GM19240 (cell line): ENCODE measurements at regions not wholly inside any gene's neighbourhood (a gene's known extent, or its start where the extent isn't known, plus 50 kb on each side); places are given as distances from the start of the nearest gene placed in this dataset.

ENCODE experiments used
- DNase-seq: peaks from one replicate; pipeline ENCODE4 v3.0.0; 2011; ENCODE audit warnings: low spot score; ENCODE audit not compliant: insufficient read length

DNA sequence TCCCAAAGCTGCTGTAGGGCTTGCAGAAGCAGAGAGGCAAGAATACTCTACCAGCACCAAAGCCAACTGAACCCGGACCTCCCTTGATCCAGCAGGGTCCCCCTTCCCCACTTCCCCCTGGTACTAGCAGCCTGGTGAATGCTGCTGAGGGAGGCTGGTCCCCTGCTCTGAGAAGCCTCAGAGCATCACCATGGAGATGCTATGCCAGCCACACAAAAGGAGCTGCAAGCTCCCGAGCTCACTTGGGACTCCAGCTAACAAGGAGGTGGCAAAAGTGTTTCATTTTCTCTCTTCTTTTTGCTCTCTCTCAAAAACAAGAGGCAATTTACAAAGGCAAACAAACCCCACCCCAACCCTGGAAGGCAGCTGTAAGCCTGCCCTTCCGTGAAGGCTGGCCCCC is 509.8 kb downstream of the BUD13 start:
- no peak for DNase-seq

DNA sequence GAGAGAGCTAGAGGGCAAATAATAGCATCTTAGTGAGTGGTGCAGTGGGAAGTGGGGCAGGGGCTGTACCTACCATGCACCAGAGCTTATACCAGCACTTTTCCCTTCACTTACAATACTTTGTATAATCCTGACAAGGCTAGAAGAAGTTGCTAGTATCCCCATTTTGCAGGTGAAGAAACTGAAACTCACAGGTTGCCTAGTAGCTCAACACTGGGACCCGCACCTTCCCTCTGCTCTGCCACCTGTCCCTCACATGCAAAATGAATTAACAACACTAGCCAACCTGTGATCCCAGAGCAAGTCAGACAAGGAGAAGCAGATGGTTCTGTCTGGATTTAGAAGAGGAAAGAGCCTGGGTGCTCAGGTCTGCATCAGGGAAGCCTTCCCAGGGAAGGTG is 510.4 kb downstream of the BUD13 start:
- DNase-seq: no peak

DNA sequence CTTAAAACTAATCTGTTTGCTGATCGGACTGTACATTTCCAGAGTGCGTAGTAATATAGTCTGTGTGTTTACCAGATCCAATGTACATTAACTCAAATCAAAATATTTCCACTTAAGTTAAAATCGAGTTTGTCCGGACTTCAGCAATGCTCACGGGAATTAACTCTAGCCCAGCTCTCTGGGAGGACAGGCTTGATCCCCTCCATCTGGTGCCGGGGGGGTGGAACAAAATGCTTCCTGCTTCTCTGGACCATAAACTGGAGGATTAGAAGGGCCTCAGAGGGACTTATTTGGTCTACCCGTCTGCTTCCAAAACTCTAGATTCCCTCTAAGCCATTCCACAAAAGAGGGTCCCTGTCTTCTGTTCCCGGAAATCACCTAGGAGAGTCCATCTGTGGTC is 511.2 kb downstream of the BUD13 start:
- no peak for DNase-seq

DNA sequence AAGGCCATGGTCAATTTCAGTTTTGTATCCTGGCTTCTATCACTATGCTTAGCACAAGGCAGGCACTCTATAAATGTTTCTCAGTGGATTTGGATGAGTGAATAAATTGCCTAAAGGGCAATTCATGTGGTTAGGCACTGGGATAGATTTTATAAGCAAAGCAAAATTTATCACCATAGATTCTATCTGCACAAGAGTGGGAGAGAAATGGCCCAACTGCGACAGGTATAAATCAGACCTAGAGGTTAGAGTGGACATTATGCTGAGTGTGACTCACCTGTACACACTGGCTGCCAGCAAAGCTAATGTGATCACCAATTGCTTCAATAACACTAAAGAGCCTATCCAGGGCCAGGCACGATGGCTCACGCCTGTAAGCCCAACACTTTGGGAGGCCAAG is 514.0 kb downstream of the BUD13 start:
- no peak for DNase-seq

DNA sequence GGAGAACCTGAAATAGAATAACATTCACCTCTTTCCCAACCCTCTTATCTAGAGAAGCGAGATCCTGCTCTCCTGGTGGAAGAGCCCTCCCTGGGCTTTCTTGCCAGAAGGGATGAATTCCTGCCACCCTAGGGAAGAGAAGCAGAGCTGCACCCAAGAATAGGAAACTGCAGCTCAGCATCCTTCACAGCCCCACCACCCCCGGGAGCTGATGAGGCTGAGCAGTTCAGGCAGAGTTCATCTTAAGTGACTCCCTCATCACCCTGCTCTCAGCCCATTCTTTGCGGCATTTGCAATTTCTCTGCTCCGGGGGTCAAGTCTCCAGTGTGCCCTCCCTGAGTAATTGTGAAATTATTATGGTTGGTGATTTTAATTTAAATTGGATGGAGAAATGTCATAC is 514.9 kb downstream of the BUD13 start:
- no peak for DNase-seq

DNA sequence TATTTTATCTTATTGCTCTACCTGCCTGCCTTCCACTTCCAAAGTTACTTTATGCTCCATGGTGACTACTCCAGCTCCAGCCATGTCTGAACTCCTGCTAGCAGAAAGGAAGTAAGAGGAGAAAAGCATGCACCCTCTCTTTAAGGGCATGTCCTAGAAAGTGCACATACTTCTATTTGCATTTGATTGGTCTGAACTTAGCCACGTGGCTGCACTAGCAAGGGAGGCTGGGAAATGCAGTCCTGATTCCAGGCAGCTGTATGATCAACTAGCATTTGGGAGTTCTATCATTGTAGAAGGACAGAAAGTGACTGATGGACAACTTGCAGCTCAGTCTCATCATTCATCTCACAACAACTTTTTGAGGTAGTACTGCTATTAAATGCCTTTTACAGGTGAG is 515.7 kb downstream of the BUD13 start:
- no peak for DNase-seq

DNA sequence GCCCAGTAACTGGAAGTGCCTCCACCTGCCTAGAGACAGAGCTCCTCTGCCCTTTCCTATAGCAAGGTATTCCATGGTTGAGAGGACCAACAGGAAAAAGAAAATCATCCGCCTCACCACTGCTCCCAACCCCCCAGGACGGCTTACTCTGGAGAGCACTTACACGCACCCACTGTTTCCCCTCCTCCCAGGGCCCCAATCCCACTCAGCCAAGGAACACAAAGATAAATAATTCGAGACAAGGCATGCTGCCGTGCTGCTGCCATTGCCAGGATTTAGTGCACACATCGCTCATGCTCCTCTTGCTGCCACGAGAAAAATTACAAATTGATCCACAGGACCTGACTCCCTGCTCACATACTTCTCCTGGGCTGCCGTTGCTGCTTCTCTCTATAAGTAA is 516.6 kb downstream of the BUD13 start:
- DNase-seq: no peak

DNA sequence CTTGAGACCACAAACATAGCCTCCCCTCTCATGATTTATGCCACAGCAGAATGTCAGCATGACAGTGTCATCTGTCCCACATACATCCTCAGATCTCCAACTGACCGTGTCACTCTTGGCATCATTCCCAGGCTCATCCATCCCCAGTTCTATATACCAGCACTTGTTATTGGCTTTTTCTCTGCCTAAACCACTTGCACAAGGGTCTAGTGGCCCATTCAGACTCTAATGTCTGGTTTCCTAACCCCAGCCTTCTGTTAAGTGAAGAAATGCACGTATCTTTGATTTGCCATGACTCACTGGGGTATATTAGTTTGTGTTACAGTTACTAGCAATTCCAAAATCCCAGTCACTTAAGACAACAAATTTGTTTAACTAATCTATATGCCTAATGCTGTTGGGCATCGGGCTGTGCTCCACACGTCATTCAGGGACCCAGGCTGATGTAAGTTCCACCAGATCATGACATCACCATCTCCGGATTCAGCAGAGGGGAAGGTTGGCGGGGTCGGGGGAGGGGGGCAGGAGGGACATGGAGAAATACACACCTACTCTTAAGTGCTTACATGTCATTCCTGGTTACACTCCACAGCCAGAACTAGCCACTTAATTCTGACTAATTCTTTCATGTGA is 517.4 kb downstream of the BUD13 start:
- no peak for DNase-seq

DNA sequence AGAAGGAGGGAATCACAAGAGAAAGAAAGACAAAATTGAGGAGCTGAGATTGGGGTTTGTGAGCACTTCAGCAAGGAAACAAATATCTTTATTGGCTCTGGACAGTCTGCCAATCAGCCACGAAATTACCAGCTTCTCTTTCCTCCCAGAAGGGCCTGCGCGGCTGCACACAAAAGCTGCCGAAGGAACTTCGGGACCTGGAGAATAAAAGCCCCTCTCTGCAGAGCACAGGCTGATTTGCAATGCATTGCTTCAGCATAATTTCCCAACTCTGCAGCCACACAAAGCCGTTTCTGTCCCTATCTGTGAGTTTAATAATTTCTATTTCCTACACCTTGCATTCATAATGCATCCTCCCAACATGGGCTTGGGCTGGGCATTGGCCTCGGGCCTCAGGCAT is 522.6 kb downstream of the BUD13 start:
- no peak for DNase-seq

DNA sequence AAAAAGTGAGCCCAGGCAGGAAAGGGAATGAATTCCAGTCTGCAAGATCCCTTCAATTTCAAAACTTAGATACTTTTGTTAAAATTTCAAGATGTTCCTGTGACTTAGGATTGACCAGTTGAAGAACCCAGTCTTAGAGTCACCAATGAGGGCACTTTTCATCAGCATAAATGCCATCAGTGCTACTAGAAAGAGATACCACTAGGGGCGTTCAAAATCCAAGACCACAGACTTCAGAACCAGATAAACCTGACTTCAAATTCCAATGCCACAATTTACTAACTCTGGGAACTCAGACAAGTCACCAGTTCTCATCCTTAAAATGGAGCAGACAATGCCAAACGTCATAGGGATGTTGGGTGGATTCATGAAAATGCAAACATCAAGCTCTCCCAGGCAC is 523.2 kb downstream of the BUD13 start:
- DNase-seq: no peak

DNA sequence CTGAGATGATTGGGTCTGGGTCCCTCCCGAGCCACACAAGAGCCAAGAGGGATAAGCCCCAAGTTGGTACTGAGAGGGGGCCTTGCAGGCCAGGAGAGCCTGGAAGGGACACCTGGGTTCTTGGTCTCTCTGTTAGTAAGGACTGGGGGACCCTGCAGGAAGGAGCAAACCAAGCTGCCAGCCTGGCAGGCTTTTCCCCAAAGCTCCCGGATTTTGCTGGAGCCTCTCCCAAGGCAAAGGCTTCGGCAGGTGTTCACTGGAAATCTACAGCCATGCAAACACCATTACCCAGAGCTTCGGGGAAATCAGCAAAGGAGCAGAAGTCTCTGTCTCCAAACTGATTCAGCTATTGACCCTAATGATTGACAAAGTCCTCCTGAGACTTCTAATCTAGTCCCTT is 527.9 kb downstream of the BUD13 start:
- DNase-seq: no peak

DNA sequence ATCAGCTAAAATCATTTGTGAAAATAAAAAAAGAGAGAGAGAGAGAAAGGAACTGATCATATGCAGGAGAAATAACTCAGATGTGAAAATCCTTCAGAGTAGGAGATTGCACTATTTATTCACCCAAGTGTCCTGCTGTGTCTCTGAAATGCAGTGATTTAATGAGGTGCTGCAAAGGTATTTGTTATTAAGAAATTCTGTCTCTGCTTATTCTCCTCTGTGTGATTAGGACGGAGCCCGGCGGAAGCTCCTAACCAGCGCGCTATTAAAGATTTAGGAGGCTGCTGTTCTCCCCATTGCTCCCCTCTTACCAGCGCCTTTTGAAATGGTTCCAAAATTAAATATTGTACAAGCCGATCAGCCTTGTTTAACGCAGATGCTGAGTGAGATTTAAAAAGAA is 528.3 kb downstream of the BUD13 start:
- no peak for DNase-seq

DNA sequence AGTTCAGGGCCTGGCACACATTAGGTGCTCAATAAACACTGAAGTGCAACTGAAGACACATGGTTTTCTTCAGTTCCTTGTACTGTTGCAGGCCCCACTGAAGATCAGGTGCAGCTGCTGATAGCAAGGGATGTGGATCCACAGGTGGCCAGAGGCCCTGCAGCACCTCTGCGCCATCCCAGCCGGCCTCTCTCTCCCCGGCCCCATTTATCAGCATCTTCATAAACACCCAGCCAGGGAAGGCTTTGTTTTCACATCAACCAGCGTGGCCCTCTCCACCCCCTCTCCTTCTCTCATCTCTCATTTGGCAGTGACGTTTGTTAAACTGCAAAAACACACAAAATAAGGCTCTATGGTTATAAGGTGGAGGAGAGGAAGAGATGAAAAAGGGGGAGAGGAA is 528.8 kb downstream of the BUD13 start:
- DNase-seq: no peak

DNA sequence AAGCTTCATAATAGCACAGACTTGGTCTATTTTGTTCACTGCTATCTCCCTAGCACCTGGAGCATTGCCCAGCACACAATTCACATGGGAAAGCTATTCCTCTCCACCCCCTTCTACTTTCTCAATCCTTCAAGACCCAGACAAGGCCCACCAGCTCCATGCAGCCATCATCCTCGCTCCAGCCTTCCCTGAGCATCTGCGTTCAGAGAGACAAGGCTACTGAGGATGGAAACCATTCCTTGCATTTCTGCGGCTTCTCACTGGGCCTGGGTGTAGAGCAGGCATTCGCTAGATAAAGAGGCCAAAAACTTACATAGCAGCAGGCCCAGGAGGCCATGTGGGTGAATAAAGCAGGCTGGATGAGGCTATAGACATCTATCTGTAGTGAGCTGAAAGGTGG is 530.8 kb downstream of the BUD13 start:
- DNase-seq: no peak

DNA sequence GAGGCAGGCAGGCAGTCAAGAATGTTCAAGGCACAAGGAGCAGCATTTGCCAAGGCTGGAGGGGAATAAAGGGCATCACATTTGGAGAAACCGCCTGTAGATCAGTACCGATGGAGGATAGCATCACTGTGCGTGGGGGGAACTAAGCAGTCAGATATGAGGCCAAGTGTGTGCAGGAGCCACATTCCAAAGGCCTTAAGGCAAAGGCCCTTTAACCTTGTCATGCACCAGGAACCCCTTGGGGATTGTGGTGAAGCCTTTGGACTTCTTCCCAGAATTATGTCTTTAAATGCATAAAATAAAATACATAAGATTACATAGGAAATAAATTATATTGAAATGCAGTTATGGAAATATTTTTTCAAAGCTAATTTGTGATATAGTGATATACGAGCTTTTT is 532.1 kb downstream of the BUD13 start:
- no peak for DNase-seq

DNA sequence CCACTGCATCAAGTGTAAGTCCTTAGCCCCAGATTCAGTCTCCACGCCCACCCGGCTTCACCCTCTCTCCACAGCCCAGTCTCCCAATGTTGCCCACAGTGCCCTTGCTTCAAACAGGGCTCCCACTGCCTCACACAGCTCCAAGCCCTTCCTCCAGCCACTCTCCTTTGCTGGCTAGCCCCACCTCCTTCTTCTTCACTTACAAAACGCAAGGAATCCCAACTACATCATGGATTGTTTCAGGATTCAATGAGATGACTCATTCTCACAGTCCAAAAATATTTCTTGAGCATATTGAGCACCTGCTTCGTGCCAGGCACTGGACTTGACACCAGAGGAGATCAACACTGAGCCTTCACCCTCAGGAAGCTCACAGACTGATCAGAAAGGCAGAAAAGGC is 533.5 kb downstream of the BUD13 start:
- DNase-seq: no peak

DNA sequence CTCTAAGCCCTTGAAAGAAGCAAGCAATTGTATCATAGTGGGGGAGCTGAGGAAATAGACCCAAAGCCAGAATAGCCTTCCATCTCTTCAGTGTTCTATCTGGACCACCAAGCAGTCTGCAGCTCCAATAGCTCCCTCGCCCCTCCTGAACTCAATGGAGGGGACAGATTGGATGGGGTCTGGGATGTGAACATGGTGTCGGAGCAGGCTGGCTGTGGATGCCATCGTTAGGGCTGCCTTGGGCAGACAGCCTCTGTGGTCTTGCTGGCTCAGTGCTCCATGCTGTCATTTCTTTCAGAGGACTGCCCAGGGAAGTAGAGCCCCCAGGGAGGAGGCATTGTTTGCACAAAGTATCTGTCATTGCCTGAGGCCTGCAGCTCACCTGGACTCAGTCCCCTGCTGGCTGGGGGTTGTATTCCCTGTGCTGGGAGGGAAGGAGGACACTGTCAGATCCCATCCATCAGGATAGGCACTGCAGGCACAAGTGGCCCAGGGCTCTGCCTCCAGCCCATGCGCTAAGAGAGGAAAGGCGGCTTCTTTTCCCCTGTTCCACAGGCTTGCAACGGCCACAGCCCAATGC is 537.7 kb downstream of the BUD13 start:
- no peak for DNase-seq

DNA sequence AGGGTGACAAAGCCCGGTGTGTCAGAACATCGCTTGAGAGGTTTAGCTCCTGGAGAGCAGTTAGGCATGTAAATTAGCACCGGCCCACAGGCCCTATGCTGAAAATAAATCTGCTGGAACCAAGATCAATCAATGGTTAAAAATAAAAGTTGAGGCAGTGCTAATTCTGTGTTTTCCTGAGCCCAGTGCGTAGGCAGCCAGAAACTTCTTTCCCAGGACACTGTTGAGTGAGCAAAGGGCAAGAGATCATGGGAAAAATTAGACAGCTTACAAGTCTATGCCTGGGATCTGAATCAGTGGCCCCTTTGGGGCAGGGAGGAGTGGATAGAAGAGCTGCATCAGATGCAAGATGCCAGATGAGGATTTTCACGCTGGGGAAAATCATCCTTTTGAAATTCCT is 539.2 kb downstream of the BUD13 start:
- no peak for DNase-seq

DNA sequence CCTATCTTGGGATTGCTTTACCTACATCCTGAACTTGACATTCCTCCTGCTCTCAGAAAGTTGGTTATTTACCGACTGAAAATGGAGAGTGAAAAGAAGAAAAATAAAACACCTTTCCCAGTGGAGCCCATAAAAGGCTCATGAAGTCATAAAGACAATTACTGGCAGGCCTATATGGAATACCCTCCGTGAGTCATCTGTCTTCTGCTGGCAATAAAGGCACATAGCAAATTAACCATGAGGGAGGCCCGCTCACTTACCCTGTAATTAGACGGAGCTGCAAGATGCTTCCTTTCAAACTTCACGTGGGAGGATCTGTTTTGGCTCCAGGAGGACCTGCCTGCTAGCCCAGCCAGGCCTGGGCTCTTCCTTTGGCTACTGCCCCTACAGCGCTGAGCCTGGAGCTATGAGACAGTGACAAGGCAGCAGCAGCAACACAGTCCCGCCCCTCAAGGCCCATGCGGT is 540.4 kb downstream of the BUD13 start:
- no peak for DNase-seq

DNA sequence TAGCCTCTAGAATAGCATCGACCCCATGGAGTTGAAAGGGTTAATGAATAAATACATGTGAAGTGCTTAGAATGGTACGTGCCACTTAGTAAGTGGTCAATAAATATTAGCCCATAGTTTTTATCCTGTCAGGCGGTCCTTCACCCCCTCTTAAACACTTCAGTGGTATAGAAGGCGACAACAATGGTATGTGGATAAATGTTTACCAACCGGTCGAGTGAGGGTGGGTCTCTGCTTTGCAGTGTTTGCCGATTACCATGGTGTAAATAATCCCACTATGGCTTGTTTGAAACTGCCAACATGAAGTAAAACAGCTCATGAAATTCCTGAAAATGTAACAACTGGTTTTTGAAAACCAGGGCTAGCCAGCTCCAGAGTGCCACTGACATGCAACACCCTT is 541.2 kb downstream of the BUD13 start:
- no peak for DNase-seq

DNA sequence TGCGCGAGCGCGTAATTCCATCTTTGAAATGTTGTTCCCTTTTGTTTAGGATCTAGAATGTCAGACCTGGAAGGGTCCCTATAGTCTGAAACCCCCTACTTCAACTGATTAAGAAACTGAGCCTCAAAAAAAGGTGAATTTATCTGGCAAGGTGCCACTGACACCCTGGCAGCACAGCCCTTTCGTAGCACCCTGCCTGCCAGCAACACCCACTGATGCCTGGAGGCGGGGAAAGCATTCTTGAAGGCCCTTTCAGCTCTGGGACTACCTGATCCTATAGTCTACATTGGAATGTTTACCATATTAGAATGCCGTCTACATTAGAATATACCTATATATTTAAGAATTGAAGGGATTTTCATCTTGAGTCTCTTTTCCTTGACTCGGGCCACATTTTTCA is 542.3 kb downstream of the BUD13 start:
- no peak for DNase-seq

DNA sequence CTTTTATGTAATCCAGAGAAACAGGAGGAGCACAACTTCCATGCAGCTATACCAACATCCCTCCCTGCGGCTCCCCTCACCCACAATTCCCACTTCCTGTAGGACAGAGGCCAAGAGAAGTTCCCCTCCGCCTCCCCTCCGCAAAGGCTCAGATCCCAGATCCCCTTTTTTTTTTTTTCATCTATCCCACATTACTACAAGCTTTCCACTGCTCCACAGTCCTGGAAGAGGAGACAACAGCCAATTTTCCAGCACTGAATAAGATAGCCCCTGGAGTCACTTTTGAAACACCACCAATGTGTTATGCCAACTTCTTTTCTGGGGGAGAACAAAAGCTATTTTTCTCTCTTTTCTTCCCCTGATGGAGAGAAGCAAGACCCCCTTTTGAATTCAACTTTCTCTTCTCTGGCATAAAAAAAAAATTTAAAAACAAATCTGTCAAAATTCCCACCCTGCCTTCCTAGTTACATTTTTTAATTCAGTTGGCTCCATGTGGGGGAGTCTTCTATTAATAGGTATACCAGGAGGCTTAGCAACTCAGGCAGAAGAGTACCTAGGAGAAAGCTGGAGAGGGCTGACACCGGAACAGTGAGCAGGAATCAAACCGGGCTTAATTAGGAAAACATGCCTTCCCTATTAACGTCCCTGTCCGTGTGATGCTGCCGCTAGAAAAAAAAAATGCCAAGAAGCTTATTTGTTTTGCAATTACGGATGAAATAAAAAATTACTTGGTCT is 543.4 kb downstream of the BUD13 start:
- no peak for DNase-seq

DNA sequence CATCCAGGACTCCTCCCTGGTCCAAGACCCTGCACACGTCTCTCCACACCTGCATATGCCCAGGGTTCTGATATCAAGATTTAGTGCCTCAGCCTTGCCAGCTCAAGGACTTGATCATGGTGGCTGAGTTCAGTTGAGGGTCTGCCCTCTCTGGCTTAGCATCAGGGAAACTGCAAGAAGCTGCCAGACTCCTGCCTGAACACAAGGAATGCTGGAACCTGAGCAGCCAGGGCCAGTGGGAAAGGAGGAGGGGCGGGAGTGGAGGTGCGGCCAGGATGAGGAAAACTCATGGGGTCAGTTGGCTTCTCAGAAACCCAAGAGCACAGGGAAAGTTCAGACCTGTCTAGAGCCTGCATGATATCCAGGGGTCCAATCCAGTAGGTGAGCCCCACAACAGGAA is 546.1 kb downstream of the BUD13 start:
- no peak for DNase-seq
